BJ (cell line): ENCODE measurements at regions not wholly inside any gene's neighbourhood (a gene's known extent, or its start where the extent isn't known, plus 50 kb on each side); places are given as distances from the start of the nearest gene placed in this dataset.

Experiments used
- CTCF ChIA-PET: fragments of 350-600 bp; formaldehyde crosslinking; extraction: SDS; loops from one replicate; lab custom pipeline; 2021; ENCODE audit warnings: antibody characterized with exemption, inconsistent platforms; lab: Yijun Ruan, JAX
- POLR2A ChIA-PET: fragments of 300-600 bp; sonication (Branson Sonifier 250); formaldehyde crosslinking; extraction: SDS; loops from one replicate; lab custom pipeline; 2021; ENCODE audit warnings: antibody characterized with exemption; lab: Charles Lee
- DNase-seq: peaks from one replicate; pipeline ENCODE4 v3.0.0-alpha.2; 2011; ENCODE audit warnings: low read depth
- H3K27me3 ChIP-seq: 2 replicates; pipeline ENCODE4 v1.6.0; 2011; ENCODE audit warnings: low read length; ENCODE audit not compliant: control insufficient read depth, insufficient read depth
- H3K36me3 ChIP-seq: 2 replicates; pipeline ENCODE4 v1.5.1; 2011; ENCODE audit warnings: low read length; ENCODE audit not compliant: control insufficient read depth, insufficient read depth
- H3K4me3 ChIP-seq: 2 replicates; pipeline ENCODE4 v1.5.1; 2011; ENCODE audit warnings: low read depth, mild to moderate bottlenecking, control low read depth, low read length
- CTCF ChIP-seq: IDR thresholded peaks from 2 replicates; pipeline ENCODE4 v1.5.1; 2011; ENCODE audit warnings: low read depth, mild to moderate bottlenecking, control low read depth, inconsistent platforms, low read length, moderate library complexity; ENCODE audit not compliant: insufficient read depth

GRCh38 chr11:97729546-97730272, 1291.0 kb upstream of the CNTN5 start:
- Histone ChIP-seq H3K4me3 (no peak overlapping the region), H3K36me3 (no peaks in the 10 kb centered on the region), H3K27me3 (no peaks in the 10 kb centered on the region)
- no peak for DNase-seq
- ChIA-PET CTCF (no interaction called here), POLR2A (no interaction called here)
- TF ChIP-seq CTCF: no peak

GRCh38 chr11:97732011-97732632, 1288.6 kb upstream of the CNTN5 start:
- no peak for TF ChIP-seq CTCF
- Histone ChIP-seq H3K4me3 (no peak overlapping the region), H3K36me3 (no peaks in the 10 kb centered on the region), H3K27me3 (no peaks in the 10 kb centered on the region)
- ChIA-PET POLR2A (no interaction called here), CTCF (no interaction called here)
- DNase-seq: no peak

GRCh38 chr11:97738751-97739150, 1282.0 kb upstream of the CNTN5 start:
- CTCF ChIA-PET: no interaction called here
- no peaks in the 10 kb centered on the region for H3K27me3 ChIP-seq
- no peak for TF ChIP-seq CTCF
- POLR2A ChIA-PET: no interaction called here
- H3K36me3 ChIP-seq: no peaks in the 10 kb centered on the region
- no peak overlapping the region for H3K4me3 ChIP-seq
- no peak for DNase-seq

GRCh38 chr11:97739932-97740800, 1280.6 kb upstream of the CNTN5 start:
- Histone ChIP-seq H3K4me3 (no peak overlapping the region), H3K36me3 (no peaks in the 10 kb centered on the region), H3K27me3 (no peaks in the 10 kb centered on the region)
- no peak for TF ChIP-seq CTCF
- DNase-seq: no peak
- CTCF ChIA-PET: no interaction called here
- POLR2A ChIA-PET: no interaction called here

- H3K36me3 ChIP-seq: no peaks in the 10 kb centered on the region
- no peaks in the 10 kb centered on the region for H3K27me3 ChIP-seq
- no peak overlapping the region for H3K4me3 ChIP-seq
- CTCF ChIA-PET: no interaction called here
- TF ChIP-seq CTCF: no peak
- DNase-seq: no peak
- POLR2A ChIA-PET: no interaction called here
Measured at GRCh38 chr11:97740801-97741151, 1280.0 kb upstream of the CNTN5 start.
